ENCODE measurements at regions not wholly inside any gene's neighbourhood (a gene's known extent, or its start where the extent isn't known, plus 50 kb on each side); places are given as distances from the start of the nearest gene placed in this dataset.
A peak's percentile ranks its signal among the peaks of the same experiment; 100 is the strongest.

- in situ Hi-C loops (cut with HindIII; ENCODE audit: extremely low pct_ligation_motif_present, low pct_unique_long_range_greater_than_20kb) (no loop called here), intact Hi-C loops (cut with micrococcal nuclease; ENCODE audit: unreplicated experiment) (no loop called here)
- no peaks in the 10 kb centered on the region for H3K36me3 ChIP-seq (replicated peaks in 1 of 2; ENCODE audit: control insufficient read depth in 1 of 2, insufficient read depth in 2 of 2, low read length in 2 of 2)
- no peaks in the 10 kb centered on the region for H3K79me2 ChIP-seq (ENCODE audit: insufficient read depth, low read length)
- no peaks in the 10 kb centered on the region for H4K20me1 ChIP-seq (ENCODE audit: insufficient read depth, low read length)
- H3K4me2 ChIP-seq (ENCODE audit: low read depth, low read length): no peak overlapping the region
- FAIRE-seq (peak; percentile 55), ATAC-seq (peak; percentile 32; the same call in 1 of the 3 replicates), DNase-seq (ENCODE audit: low spot score) (no peak)
- BruUV-seq (replicated peaks): no TSS peak
- CTCF ChIA-PET (ENCODE audit: low intra/inter-chr PET ratio, low total read pairs): no interaction called here
- H2AFZ ChIP-seq (ENCODE audit: low read length): no peak overlapping the region
- H3K4me1 ChIP-seq (ENCODE audit: insufficient read depth, low read length): no peaks in the 10 kb centered on the region
- H3K9me3 ChIP-seq (ENCODE audit: low read length): peaks cover 25% of the 10 kb centered on the region
- POLR2A ChIA-PET: no interaction called here
- no peak overlapping the region for H3K9ac ChIP-seq (ENCODE audit: insufficient read depth, low read depth, low read length)
- WGBS (ENCODE audit: low lambda C conversion rate): 64% methylated on average over 1 of the region's 1 CpG
- no peak overlapping the region for H3K27ac ChIP-seq (ENCODE audit: extremely low read length, insufficient read depth, low read length)
- H3K4me3 ChIP-seq (replicated peaks in 1 of 3; ENCODE audit: insufficient read depth in 1 of 3, low read depth in 2 of 3, low read length in 3 of 3): no peak overlapping the region
- H3K27me3 ChIP-seq (ENCODE audit: control insufficient read depth in 1 of 2, insufficient read depth in 2 of 2, low read length in 2 of 2): no peaks in the 10 kb centered on the region
- TF ChIP-seq HNF4A (CRISPR knock-in tag; IDR thresholded peaks at IDR 0.05) (0 out of 2 replicates have a peak, but pooled peaks have one; percentile 28), MYC (CRISPR knock-in tag; IDR thresholded peaks at IDR 0.05; ENCODE audit: borderline replicate concordance) (no peak)
Observed at GRCh38 chrX:67295924-67296323, 247.9 kb upstream of the AR start.

DNA sequence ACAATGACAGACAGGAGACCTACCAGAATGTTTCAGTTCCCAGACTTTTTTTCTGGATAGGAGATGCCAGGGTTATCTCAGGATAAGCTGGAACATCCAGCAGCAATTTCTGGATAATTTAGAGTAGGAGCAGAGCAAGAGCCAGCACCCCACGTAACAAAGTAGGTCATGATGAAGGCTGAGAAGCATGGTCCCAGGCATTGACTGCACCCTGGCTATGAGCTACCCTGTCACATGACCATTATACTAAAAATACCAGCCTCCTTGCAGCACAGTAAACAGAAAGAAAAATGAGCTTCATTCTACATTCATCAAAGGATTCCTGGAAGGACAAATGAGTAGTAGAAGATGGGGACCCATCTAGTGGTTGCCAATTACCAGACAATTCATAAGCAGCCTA is 247.4 kb upstream of the AR start:
- ATAC-seq: no peak

More for the DNA sequence above, 247.4 kb upstream of the AR start:
- FAIRE-seq (no peak), DNase-seq (ENCODE audit: low spot score) (no peak)
- no peak overlapping the region for H3K4me3 ChIP-seq (replicated peaks in 1 of 3; ENCODE audit: insufficient read depth in 1 of 3, low read depth in 2 of 3, low read length in 3 of 3)
- no peak overlapping the region for H2AFZ ChIP-seq (ENCODE audit: low read length)
- no peaks in the 10 kb centered on the region for H3K27me3 ChIP-seq (ENCODE audit: control insufficient read depth in 1 of 2, insufficient read depth in 2 of 2, low read length in 2 of 2)
- POLR2A ChIA-PET: no interaction called here
- intact Hi-C loops (cut with micrococcal nuclease; ENCODE audit: unreplicated experiment): no loop called here
- no peak for TF ChIP-seq ATF4 (CRISPR knock-in tag; IDR thresholded peaks at IDR 0.05)
- TF ChIP-seq NRL (CRISPR knock-in tag; IDR thresholded peaks at IDR 0.05; ENCODE audit: borderline replicate concordance): no peak
- TF ChIP-seq ZNF142 (CRISPR knock-in tag; IDR thresholded peaks at IDR 0.05): no peak
- TF ChIP-seq CCAR2 (optimal IDR thresholded peaks at IDR 0.05; ENCODE audit: low read depth, low read length): no peak
- TF ChIP-seq PHF20 (CRISPR knock-in tag; IDR thresholded peaks at IDR 0.05): no peak
- no peak for TF ChIP-seq POLR2A (IDR thresholded peaks at IDR 0.05; ENCODE audit: insufficient read depth in 1 of 2, low read depth in 2 of 2, low read length in 2 of 2)
- TF ChIP-seq, protein P1, sequence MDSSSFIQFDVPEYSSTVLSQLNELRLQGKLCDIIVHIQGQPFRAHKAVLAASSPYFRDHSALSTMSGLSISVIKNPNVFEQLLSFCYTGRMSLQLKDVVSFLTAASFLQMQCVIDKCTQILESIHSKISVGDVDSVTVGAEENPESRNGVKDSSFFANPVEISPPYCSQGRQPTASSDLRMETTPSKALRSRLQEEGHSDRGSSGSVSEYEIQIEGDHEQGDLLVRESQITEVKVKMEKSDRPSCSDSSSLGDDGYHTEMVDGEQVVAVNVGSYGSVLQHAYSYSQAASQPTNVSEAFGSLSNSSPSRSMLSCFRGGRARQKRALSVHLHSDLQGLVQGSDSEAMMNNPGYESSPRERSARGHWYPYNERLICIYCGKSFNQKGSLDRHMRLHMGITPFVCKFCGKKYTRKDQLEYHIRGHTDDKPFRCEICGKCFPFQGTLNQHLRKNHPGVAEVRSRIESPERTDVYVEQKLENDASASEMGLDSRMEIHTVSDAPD (CRISPR knock-in tag; IDR thresholded peaks at IDR 0.05): no peak
- in situ Hi-C loops (cut with HindIII; ENCODE audit: extremely low pct_ligation_motif_present, low pct_unique_long_range_greater_than_20kb): no loop called here
- 0% methylated on average over 1 of the region's 1 CpG for WGBS (ENCODE audit: low lambda C conversion rate)
- H4K20me1 ChIP-seq (ENCODE audit: insufficient read depth, low read length): no peaks in the 10 kb centered on the region
- no peaks in the 10 kb centered on the region for H3K4me1 ChIP-seq (ENCODE audit: insufficient read depth, low read length)
- H3K36me3 ChIP-seq (replicated peaks in 1 of 2; ENCODE audit: control insufficient read depth in 1 of 2, insufficient read depth in 2 of 2, low read length in 2 of 2): no peaks in the 10 kb centered on the region
- CTCF ChIA-PET (ENCODE audit: low intra/inter-chr PET ratio, low total read pairs): no interaction called here
- BruUV-seq (replicated peaks): no TSS peak
- H3K9ac ChIP-seq (ENCODE audit: insufficient read depth, low read depth, low read length): no peak overlapping the region
- no peaks in the 10 kb centered on the region for H3K79me2 ChIP-seq (ENCODE audit: insufficient read depth, low read length)
- H3K9me3 ChIP-seq (ENCODE audit: low read length): peaks cover 23% of the 10 kb centered on the region
- no peak overlapping the region for H3K27ac ChIP-seq (ENCODE audit: extremely low read length, insufficient read depth, low read length)
- H3K4me2 ChIP-seq (ENCODE audit: low read depth, low read length): no peak overlapping the region

Data from HepG2 (cell line).